ENCODE measurements at regions not wholly inside any gene's neighbourhood (a gene's known extent, or its start where the extent isn't known, plus 50 kb on each side); places are given as distances from the start of the nearest gene placed in this dataset.
"Not testable (repeated sequence)": the region's sequence is repeated elsewhere in the genome, so short reads cannot be mapped to it uniquely, and the experiment has no call there.

DNA sequence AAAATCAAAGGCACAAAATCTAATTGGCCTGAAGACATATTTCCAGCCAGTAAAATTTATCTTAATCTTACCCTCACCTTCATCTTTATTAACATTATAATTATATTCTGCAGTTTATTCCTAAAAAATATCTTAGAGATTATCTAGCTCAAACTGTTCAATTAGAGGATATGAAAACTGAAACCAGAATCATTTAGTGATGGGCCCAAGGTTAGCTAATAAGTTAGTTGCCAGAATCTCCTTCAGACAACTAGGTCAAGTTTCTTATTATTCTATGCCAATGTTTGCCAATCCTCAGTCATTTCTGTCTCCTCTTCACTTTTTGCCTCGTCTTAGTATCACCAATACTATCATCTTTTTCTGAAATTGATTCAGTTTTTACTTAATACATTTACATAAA, 56.0 kb upstream of the RASA1 start:
- no peak overlapping the region for H3K4me2 ChIP-seq (replicated peaks; ENCODE audit: low read depth, low read length, poor library complexity, severe bottlenecking)
- H3K36me3 ChIP-seq (replicated peaks in 1 of 2; ENCODE audit: control extremely low read depth in 1 of 2, control insufficient read depth in 1 of 2, extremely low read depth in 1 of 2, insufficient read depth in 2 of 2, low read length in 1 of 2): no peaks in the 10 kb centered on the region
- no peak for TF ChIP-seq EZH2 (IDR thresholded peaks at IDR 0.05; ENCODE audit: borderline replicate concordance, insufficient read depth, low read depth, low read length, poor library complexity, severe bottlenecking)
- TF ChIP-seq, protein P1, sequence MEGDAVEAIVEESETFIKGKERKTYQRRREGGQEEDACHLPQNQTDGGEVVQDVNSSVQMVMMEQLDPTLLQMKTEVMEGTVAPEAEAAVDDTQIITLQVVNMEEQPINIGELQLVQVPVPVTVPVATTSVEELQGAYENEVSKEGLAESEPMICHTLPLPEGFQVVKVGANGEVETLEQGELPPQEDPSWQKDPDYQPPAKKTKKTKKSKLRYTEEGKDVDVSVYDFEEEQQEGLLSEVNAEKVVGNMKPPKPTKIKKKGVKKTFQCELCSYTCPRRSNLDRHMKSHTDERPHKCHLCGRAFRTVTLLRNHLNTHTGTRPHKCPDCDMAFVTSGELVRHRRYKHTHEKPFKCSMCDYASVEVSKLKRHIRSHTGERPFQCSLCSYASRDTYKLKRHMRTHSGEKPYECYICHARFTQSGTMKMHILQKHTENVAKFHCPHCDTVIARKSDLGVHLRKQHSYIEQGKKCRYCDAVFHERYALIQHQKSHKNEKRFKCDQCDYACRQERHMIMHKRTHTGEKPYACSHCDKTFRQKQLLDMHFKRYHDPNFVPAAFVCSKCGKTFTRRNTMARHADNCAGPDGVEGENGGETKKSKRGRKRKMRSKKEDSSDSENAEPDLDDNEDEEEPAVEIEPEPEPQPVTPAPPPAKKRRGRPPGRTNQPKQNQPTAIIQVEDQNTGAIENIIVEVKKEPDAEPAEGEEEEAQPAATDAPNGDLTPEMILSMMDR (IDR thresholded peaks at IDR 0.05): no peak
- H2AFZ ChIP-seq (ENCODE audit: insufficient read depth, low read depth, low read length, poor library complexity, severe bottlenecking): no peak overlapping the region
- H3K4me3 ChIP-seq (ENCODE audit: control extremely low read depth in 1 of 5, extremely low read depth in 1 of 5, insufficient read depth in 1 of 5, low read depth in 2 of 5, low read length in 4 of 5): no peak overlapping the region
- Mint-ChIP-seq H3K9me3 (ENCODE audit: insufficient read depth) (no peaks in the 10 kb centered on the region), H3K27me3 (no peaks in the 10 kb centered on the region), H3K27ac (no peak overlapping the region), H3K4me1 (no peaks in the 10 kb centered on the region), H3K4me3 (no peak overlapping the region)
- H3K27me3 ChIP-seq (replicated peaks in 1 of 4; ENCODE audit: control extremely low read depth in 1 of 4, control insufficient read depth in 3 of 4, insufficient read depth in 4 of 4, low read length in 3 of 4): no peaks in the 10 kb centered on the region
- ChIA-PET POLR2A (no interaction called here), CTCF (no interaction called here)
- WGBS (ENCODE audit: insufficient coverage): no CpG with 5 or more reads among the region's 1 CpG
- intact Hi-C loops (cut with micrococcal nuclease): no loop called here
- no peaks in the 10 kb centered on the region for H3K9me3 ChIP-seq (ENCODE audit: control extremely low read depth in 1 of 3, control insufficient read depth in 2 of 3, insufficient read depth in 1 of 3, low read length in 2 of 3)
- no peaks in the 10 kb centered on the region for H3K79me2 ChIP-seq (ENCODE audit: control insufficient read depth, insufficient read depth, low read length)
- DNase-seq: no peak
- H4K20me1 ChIP-seq (ENCODE audit: control insufficient read depth, insufficient read depth, low read length, poor library complexity, severe bottlenecking): no peaks in the 10 kb centered on the region
- H3K4me1 ChIP-seq (ENCODE audit: control insufficient read depth in 2 of 2, insufficient read depth in 2 of 2, low read length in 2 of 2): no peaks in the 10 kb centered on the region
- H3K27ac ChIP-seq (ENCODE audit: low read length in 2 of 2): no peak overlapping the region
- no peak for ATAC-seq (ENCODE audit: low read depth)
- no peak overlapping the region for H3K9ac ChIP-seq (ENCODE audit: low read length)

GRCh38 chr5:87212183-87212582, 55.5 kb upstream of the RASA1 start:
- CTCF ChIA-PET; H3K9ac ChIP-seq (ENCODE audit: low read length); H3K27me3 Mint-ChIP-seq; H3K36me3 ChIP-seq (replicated peaks in 1 of 2; ENCODE audit: control extremely low read depth in 1 of 2, control insufficient read depth in 1 of 2, extremely low read depth in 1 of 2, insufficient read depth in 2 of 2, low read length in 1 of 2); H4K20me1 ChIP-seq (ENCODE audit: control insufficient read depth, insufficient read depth, low read length, poor library complexity, severe bottlenecking); H3K4me2 ChIP-seq (replicated peaks; ENCODE audit: low read depth, low read length, poor library complexity, severe bottlenecking); H3K4me3 Mint-ChIP-seq; H3K4me1 Mint-ChIP-seq; H3K79me2 ChIP-seq (ENCODE audit: control insufficient read depth, insufficient read depth, low read length); H3K27me3 ChIP-seq (replicated peaks in 1 of 4; ENCODE audit: control extremely low read depth in 1 of 4, control insufficient read depth in 3 of 4, insufficient read depth in 4 of 4, low read length in 3 of 4); ATAC-seq (ENCODE audit: low read depth); H3K4me1 ChIP-seq (ENCODE audit: control insufficient read depth in 2 of 2, insufficient read depth in 2 of 2, low read length in 2 of 2); H3K9me3 Mint-ChIP-seq (ENCODE audit: insufficient read depth); DNase-seq; H3K4me3 ChIP-seq (ENCODE audit: control extremely low read depth in 1 of 5, extremely low read depth in 1 of 5, insufficient read depth in 1 of 5, low read depth in 2 of 5, low read length in 4 of 5); H3K9me3 ChIP-seq (ENCODE audit: control extremely low read depth in 1 of 3, control insufficient read depth in 2 of 3, insufficient read depth in 1 of 3, low read length in 2 of 3); H3K27ac ChIP-seq (ENCODE audit: low read length in 2 of 2); H2AFZ ChIP-seq (ENCODE audit: insufficient read depth, low read depth, low read length, poor library complexity, severe bottlenecking); POLR2A ChIA-PET; H3K27ac Mint-ChIP-seq; intact Hi-C loops (cut with micrococcal nuclease): not testable (repeated sequence)
- no CpG with 5 or more reads among the region's 2 CpGs for WGBS (ENCODE audit: insufficient coverage)

DNA sequence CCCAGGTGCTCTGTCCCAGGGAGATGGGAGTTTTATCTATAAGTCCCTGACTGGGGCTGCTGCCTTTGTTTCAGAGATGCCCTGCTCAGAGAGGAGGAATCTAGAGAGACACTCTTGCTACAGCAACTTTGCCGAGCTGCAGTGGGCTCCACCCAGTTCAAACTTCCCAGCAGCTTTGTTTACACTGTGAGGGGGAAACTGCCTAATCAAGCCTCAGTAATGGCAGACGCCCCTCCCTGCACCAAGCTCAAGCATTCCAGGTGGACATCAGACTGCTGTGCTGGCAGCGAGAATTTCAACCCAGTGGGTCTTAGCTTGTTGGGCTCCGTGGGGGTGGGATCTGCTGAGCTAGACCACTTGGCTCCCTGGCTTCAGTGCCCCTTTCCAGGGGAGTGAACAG, 50.2 kb upstream of the RASA1 start:
- not testable (repeated sequence) for H3K27ac Mint-ChIP-seq

More for the DNA sequence above, 50.2 kb upstream of the RASA1 start:
- H3K9ac ChIP-seq (ENCODE audit: low read length); H3K4me3 Mint-ChIP-seq; H3K79me2 ChIP-seq (ENCODE audit: control insufficient read depth, insufficient read depth, low read length); H3K36me3 ChIP-seq (replicated peaks in 1 of 2; ENCODE audit: control extremely low read depth in 1 of 2, control insufficient read depth in 1 of 2, extremely low read depth in 1 of 2, insufficient read depth in 2 of 2, low read length in 1 of 2); H2AFZ ChIP-seq (ENCODE audit: insufficient read depth, low read depth, low read length, poor library complexity, severe bottlenecking); DNase-seq; CTCF ChIA-PET; H3K4me3 ChIP-seq (ENCODE audit: control extremely low read depth in 1 of 5, extremely low read depth in 1 of 5, insufficient read depth in 1 of 5, low read depth in 2 of 5, low read length in 4 of 5); POLR2A ChIA-PET; H3K4me2 ChIP-seq (replicated peaks; ENCODE audit: low read depth, low read length, poor library complexity, severe bottlenecking); H3K9me3 ChIP-seq (ENCODE audit: control extremely low read depth in 1 of 3, control insufficient read depth in 2 of 3, insufficient read depth in 1 of 3, low read length in 2 of 3); H4K20me1 ChIP-seq (ENCODE audit: control insufficient read depth, insufficient read depth, low read length, poor library complexity, severe bottlenecking); H3K9me3 Mint-ChIP-seq (ENCODE audit: insufficient read depth); H3K27ac ChIP-seq (ENCODE audit: low read length in 2 of 2); intact Hi-C loops (cut with micrococcal nuclease); H3K4me1 ChIP-seq (ENCODE audit: control insufficient read depth in 2 of 2, insufficient read depth in 2 of 2, low read length in 2 of 2); H3K27me3 Mint-ChIP-seq; H3K27me3 ChIP-seq (replicated peaks in 1 of 4; ENCODE audit: control extremely low read depth in 1 of 4, control insufficient read depth in 3 of 4, insufficient read depth in 4 of 4, low read length in 3 of 4); ATAC-seq (ENCODE audit: low read depth); H3K4me1 Mint-ChIP-seq: not testable (repeated sequence)
- WGBS (ENCODE audit: insufficient coverage): 87% methylated on average over 3 of the region's 4 CpGs

Data from B cell (primary cell).